Lower lobe of right lung (tissue), 2 donors: ENCODE measurements at regions not wholly inside any gene's neighbourhood (a gene's known extent, or its start where the extent isn't known, plus 50 kb on each side); places are given as distances from the start of the nearest gene placed in this dataset.

Experiments
- ATAC-seq, 2 donors: fragments of 200-7000 bp; cut with Tn5 transposase; one replicate each; pipeline ENCODE4 v1.9.1; 2020 to 2022; ENCODE audit warnings: mild to moderate bottlenecking in 2 of 2, moderate library complexity in 2 of 2
- DNase-seq: peaks from one replicate; pipeline ENCODE4 v3.0.0-alpha.2; 2020
- H3K27ac ChIP-seq: fragments of 200-600 bp; one replicate; pipeline ENCODE4 v1.8.0; 2022
- H3K27me3 ChIP-seq: fragments of 200-600 bp; one replicate; pipeline ENCODE4 v1.8.0; 2022; ENCODE audit warnings: low read depth
- H3K36me3 ChIP-seq: fragments of 200-600 bp; one replicate; pipeline ENCODE4 v1.8.0; 2022; ENCODE audit warnings: mild to moderate bottlenecking
- H3K4me1 ChIP-seq: fragments of 200-600 bp; one replicate; pipeline ENCODE4 v1.8.0; 2022
- H3K4me3 ChIP-seq: fragments of 200-600 bp; one replicate; pipeline ENCODE4 v1.8.0; 2022; ENCODE audit warnings: mild to moderate bottlenecking
- H3K9me3 ChIP-seq: fragments of 200-600 bp; one replicate; pipeline ENCODE4 v1.8.0; 2022
- CTCF ChIP-seq: fragments of 200-600 bp; IDR thresholded peaks from one replicate; pipeline ENCODE4 v1.8.0; 2022; ENCODE audit warnings: antibody characterized with exemption, mild to moderate bottlenecking
- intact Hi-C: fragments of 100-400 bp; cut with DNase I; formaldehyde crosslinking; loops from one replicate; pipeline ENCODE4 v1.11.0; 2022
- donor health status: DM: no; HTN: yes; CAD: no; lungs with severe emphysema.

DNA sequence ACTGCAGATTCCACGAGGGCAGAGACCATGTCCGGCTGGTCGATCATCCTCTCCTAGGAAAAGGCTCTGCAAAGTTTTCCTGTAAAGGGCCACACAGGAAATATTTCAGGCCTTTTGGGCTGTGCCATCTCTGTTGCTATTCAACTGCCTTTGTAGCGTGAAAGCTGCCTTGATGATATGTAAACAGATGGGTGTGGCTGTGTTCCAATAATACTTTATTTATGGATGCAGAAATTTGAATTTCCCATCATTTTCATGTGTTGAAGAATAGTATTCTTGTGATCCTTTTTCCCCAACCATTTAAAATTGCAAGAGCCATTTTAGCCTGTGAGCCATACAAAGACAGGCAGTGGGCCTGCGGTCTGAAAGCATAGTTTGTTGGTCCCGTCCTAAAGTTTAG, 950.7 kb upstream of the RBFOX1 start:
- no peak overlapping the region for H3K27ac ChIP-seq
- no peak for ATAC-seq
- no peak for DNase-seq
- no peaks in the 10 kb centered on the region for H3K27me3 ChIP-seq
- H3K36me3 ChIP-seq, result no peaks in the 10 kb centered on the region
- intact Hi-C loops, result no loop called here
- no peaks in the 10 kb centered on the region for H3K4me1 ChIP-seq
- no peaks in the 10 kb centered on the region for H3K9me3 ChIP-seq
- no peak for TF ChIP-seq CTCF
- no peak overlapping the region for H3K4me3 ChIP-seq

GRCh38 chr16:6377956-6378355, 954.7 kb upstream of the RBFOX1 start:
- Histone ChIP-seq H3K9me3 (no peaks in the 10 kb centered on the region), H3K4me3 (no peak overlapping the region), H3K27ac (no peak overlapping the region), H3K36me3 (no peaks in the 10 kb centered on the region), H3K27me3 (no peaks in the 10 kb centered on the region), H3K4me1 (no peaks in the 10 kb centered on the region)
- intact Hi-C loops, result no loop called here
- ATAC-seq, result no peak
- no peak for DNase-seq
- no peak for TF ChIP-seq CTCF

DNA sequence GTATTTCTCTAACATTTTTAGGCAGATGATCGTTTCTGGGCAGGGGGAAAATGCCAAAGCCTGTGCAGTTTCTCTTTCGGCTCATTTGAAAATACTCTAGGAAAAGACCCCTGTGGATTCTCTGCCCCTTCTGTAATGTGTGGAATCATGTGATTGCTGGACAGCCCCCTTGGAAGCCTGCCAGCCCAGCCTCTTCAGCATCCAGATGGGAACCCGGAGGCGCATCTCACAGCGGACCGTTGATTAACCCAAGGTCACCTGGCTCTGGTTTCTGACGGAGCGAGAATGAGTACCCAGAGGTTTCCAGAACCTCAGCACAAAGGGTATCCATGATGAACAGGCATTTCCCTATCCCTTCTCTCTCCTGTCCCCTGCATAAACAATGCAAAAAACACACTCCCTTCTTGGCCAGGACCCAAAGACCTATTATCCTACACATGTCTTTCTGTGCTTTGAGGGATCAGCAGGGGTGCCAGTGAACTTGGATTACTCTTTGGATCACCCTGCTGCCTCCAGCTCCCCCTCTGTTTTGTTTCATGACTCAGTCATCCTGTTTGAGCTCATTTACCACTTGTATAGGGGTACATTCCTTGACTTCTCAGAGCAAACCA, 957.1 kb upstream of the RBFOX1 start:
- H3K27me3 ChIP-seq, result no peaks in the 10 kb centered on the region
- no peaks in the 10 kb centered on the region for H3K4me1 ChIP-seq
- intact Hi-C loops, result no loop called here
- DNase-seq, result no peak
- H3K4me3 ChIP-seq, result no peak overlapping the region
- TF ChIP-seq CTCF, result no peak
- H3K9me3 ChIP-seq, result no peaks in the 10 kb centered on the region
- H3K27ac ChIP-seq, result no peak overlapping the region
- no peak for ATAC-seq
- H3K36me3 ChIP-seq, result no peaks in the 10 kb centered on the region

- ATAC-seq (no peak), DNase-seq (no peak)
- TF ChIP-seq CTCF, result no peak
- H3K9me3 ChIP-seq, result no peaks in the 10 kb centered on the region
- no peaks in the 10 kb centered on the region for H3K36me3 ChIP-seq
- H3K4me1 ChIP-seq, result no peaks in the 10 kb centered on the region
- intact Hi-C loops, result no loop called here
- H3K4me3 ChIP-seq, result no peak overlapping the region
- H3K27ac ChIP-seq, result no peak overlapping the region
- H3K27me3 ChIP-seq, result no peaks in the 10 kb centered on the region
Measured at GRCh38 chr16:6374821-6375220, 957.8 kb upstream of the RBFOX1 start.

GRCh38 chr16:6364846-6365245, 967.8 kb upstream of the RBFOX1 start:
- Histone ChIP-seq H3K4me1 (no peaks in the 10 kb centered on the region), H3K4me3 (no peak overlapping the region), H3K9me3 (no peaks in the 10 kb centered on the region), H3K27ac (no peak overlapping the region), H3K36me3 (no peaks in the 10 kb centered on the region), H3K27me3 (no peaks in the 10 kb centered on the region)
- no peak for ATAC-seq
- TF ChIP-seq CTCF, result no peak
- intact Hi-C loops, result no loop called here
- DNase-seq, result no peak
